KBM-7 (cell line): ENCODE measurements at regions not wholly inside any gene's neighbourhood (a gene's known extent, or its start where the extent isn't known, plus 50 kb on each side); places are given as distances from the start of the nearest gene placed in this dataset.

Source experiments
- DNase-seq: peaks from one replicate; pipeline ENCODE4 v3.0.0-alpha.2; 2015
- in situ Hi-C: fragments of 300-500 bp; cut with MboI; formaldehyde crosslinking; loops from 2 replicates; pipeline ENCODE4 v1.14.3; 2020; ENCODE audit warnings: low sequenced_read_pairs, low pct_unique_long_range_greater_than_20kb, mixed read lengths

DNA sequence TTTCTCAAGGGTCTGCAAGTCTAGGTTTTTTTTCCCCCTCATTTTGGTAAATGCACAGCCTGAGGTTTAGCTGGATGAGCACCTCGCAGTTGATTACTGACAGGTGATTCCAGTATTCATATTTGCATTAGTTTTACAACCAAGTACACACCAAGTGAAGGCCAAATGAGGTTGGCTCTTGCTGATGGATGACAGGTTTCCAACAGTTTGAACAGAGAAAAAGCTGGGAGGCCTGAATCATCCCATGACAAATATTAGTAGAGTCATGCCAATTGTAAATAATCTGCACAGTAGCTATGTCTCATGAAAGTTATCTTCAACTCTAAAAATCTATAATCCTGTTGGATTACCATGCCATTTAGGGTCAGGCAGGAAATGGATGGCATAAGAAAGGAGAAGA lies 399.8 kb downstream of the HTR7 start:
- in situ Hi-C loops, result no loop called here
- no peak for DNase-seq

DNA sequence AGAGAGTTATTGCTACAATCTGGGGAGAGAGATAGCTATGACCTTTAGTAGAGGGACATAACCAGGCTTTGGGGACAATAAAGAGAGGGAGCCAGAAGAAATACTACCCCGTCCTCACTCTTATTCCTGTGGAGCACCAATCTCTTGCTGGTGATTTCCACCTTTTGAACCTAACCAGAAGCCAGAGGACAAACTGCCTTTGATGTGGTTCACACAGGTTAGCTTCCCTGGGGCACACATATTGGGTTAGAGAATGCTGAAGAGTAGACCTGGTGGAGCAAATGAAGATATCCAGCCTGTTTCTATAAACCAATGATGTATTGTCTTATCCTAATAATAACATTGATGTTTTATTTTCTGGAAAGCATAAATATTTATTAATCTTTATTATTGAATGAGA lies 399.3 kb downstream of the HTR7 start:
- no peak for DNase-seq
- in situ Hi-C loops, result no loop called here

DNA sequence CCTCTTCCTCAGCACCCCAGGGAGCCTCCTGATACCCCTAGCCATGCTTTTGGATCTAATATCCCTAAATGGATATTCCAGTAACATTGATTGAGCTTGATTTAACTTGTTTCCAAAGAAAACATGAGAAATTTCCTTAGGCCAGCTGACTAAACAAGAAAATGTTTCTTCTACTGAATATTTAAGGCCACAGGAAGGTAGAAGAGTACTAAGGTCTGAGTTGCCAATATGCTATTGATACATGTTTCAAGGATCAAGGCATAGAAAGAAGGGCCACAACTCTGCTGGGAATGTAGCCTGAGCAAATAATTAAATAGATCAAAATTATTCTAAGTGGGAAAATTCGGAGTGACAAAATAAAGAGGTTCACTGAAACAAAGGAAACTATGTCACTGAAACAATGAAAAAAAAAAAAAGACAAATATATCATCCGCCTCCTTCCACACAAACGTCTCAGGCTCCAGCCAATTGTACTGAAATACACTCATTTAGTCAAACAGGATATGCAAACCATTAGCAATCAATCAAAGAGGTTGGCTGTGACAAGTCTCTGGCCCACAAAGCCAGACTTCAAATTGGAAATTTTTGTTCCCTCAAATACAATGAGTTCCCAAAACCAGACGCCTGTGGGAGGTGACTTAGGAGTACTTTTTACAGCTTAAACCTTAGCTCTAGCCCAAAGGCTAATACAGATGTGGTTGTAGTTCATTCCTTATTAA lies 396.2 kb downstream of the HTR7 start:
- no peak for DNase-seq
- in situ Hi-C loops, result no loop called here

DNA sequence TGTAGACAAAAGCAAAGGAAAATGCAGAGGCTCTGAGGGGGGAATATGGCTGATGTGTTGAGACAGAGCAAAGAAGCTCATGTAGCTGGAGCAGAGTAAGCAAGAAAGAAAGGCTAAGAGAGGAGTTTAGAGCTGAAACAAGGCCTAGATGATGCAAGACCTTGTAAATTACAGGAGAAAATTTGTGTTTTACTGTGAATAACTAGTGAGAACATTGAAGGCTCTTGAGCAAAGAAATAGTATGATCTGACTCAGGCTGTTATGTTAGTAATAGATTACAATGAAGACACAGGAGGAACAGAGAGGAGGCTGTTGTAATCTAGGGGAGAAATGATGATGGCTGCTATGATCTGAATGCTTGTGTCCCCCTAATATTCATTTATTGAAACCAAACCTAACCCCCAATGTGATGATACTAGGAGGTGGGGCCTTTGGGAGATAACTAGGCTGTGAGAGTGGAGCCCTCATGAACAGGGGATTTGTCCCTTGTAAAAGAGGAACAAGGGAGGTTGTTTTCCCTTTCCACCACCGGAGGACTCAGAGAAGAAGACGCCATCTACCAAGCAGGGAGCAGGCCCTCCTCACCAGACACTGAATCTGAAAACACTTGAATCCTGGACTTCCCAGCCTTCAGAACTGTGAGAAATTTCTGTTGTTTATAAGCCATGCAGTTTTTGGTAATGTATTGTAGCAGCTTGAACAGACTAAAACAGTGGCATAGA lies 394.9 kb downstream of the HTR7 start:
- in situ Hi-C loops, result no loop called here
- DNase-seq, result no peak

DNA sequence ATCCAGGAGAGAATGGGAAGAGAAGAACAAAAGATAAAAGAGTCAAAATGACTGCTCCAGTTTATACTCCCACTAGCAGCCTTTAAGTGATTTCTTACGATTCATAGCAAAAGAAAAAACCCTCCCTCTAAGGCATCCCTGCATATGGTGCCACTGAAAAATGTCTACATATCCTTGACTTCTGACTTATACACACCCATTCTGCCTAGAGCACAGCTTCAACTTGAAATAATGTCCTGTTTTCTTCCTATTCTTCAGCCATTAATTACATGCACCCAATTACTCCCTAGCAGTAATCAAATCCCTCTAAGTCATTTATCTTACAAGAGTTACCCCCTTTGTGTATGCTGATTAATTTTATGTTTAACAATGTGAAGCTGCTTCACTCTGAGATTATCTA lies 393.5 kb downstream of the HTR7 start:
- no peak for DNase-seq
- in situ Hi-C loops, result no loop called here

DNA sequence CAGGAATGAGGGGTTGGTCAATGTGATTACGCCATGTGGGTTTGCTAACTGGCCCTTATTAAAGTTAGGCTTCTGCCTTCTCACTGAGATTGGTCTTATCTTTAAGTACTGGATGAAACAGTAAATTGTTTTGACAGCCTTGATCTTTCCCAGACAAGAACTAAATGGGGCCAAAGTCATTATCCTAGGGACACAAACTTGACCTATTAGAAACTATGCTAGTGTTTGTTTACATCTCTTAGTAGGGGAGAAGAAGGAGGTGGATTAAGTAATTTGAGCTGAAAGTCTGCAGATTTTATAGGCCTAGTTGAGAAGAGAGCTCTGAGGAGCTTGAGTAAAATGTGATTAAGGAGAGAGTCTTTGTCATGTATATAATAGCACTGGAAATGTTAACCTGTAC lies 386.9 kb downstream of the HTR7 start:
- in situ Hi-C loops, result no loop called here
- DNase-seq, result no peak

DNA sequence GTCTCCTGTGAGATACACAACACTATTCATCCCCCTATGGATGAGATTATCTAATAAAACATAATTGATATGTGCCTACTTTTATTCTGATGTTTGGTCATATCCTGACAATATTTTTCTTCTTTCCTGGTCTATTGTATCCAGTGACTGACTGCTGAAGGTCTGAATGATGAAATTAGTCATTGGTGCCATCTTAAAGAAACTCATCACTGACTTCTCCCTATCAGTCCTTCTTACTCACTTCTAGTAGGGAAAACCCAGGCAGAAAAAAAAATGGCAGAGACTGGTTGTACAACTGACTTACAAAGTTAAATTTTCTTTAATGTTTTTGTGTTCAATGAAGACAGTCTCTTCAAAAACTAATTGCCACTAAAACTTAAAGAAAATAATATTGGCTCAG lies 377.4 kb downstream of the HTR7 start:
- in situ Hi-C loops, result no loop called here

DNA sequence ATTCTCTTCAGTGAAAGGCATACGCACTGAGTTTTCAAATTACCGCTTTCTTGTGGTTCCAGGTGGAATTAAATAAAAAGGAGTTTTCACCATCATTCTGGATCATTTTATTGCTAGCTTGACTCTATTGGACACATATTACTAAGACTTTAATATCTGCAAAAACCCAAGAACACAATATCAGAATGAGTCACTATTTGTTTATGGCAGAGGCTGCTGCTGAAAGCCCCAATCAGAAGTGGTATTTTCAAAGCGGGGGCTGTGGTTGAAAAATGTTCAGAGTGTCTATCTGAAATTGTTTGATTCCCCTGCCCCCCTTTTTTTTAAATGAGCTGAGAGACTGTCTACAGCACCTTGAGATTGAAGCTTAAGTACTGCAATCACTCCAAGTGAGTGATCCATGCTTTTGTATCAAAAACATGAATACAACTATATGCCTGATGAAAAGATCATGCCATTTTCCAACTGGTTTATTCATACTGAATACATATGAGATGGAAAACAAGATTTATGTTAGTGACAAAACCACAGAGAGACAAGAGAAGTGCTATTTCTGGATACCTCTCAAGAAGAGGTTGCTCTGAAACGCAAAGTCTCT lies 376.4 kb downstream of the HTR7 start:
- in situ Hi-C loops, result no loop called here

More for the DNA sequence above, 377.4 kb downstream of the HTR7 start:
- no peak for DNase-seq

DNA sequence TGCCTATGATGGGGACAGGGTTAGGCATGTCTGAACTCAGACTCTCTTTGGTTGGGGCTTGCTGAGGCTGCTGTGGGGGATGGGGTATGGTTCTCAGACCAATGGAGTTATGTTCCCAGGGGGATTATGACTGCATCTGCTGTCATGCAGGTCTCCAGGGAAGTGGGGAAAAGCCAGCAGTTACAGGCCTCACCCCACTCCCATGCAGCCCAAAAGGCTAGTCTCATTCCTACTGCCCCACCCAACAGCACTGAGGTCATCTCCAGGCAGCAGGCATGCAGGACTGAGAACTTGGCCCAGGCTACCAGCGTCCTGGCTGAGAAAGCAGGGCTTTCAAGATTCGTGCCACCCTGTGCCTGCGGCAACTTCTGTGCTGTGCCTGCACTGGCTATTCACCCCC lies 373.3 kb downstream of the HTR7 start:
- in situ Hi-C loops, result no loop called here

More for the DNA sequence above, 376.4 kb downstream of the HTR7 start:
- no peak for DNase-seq

DNA sequence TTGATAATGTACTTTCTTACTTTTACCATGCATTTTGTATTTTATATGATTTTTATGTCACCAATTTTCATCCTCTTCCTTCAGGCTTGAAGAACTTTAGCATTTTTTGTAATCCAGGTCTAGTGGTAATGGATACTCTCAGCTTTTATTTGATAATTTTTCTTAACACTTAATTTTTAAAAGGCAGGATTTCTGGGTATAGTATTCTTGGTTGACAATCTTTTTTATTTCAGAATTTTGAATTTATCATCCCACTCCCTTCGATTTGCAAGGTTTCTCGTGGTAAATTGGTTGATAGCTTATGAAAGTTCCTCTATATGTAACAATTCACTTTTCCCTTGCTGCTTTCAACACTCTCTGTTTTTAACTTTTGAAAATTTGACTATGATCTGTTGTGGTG lies 363.7 kb downstream of the HTR7 start:
- in situ Hi-C loops, result no loop called here
- DNase-seq, result no peak

More for the DNA sequence above, 373.3 kb downstream of the HTR7 start:
- DNase-seq, result no peak

DNA sequence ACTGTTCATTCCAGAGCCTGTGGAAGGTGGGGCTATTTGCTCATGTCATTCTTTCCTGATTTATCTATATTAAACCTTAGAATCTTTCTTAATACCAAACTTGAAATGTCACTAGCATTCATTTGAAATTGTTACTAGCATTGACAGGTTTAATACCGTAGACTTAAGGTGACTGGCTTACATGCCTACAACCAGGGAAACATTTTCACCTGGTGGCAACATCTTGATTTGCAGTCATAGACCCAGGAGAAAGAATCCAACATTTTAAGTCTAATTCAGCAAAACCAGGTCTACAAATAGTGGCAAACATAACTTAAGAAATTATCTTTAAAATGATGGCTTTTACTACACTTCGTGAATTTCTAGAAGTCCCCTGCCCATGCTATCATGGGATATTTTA lies 353.7 kb downstream of the HTR7 start:
- in situ Hi-C loops, result no loop called here
- no peak for DNase-seq

DNA sequence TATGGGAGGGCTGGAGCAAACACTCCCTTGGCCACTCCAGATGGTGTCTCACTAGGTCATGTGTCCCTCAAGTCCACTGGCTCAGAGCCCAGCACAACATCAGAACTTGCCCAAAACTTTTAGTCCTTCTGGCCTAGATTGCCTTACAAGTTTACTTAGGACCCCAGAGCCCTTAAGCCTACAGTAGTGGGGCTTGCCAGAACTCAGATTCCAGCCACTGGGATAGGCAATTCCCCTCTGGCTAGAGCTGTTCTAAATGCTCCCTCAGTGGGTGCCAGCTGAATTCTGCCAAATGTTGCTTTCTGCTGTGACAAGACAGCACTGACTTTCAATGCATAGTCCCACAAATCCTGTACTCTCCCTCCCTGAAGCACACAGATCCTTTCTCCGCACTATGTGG lies 331.1 kb downstream of the HTR7 start:
- no peak for DNase-seq
- in situ Hi-C loops, result no loop called here

DNA sequence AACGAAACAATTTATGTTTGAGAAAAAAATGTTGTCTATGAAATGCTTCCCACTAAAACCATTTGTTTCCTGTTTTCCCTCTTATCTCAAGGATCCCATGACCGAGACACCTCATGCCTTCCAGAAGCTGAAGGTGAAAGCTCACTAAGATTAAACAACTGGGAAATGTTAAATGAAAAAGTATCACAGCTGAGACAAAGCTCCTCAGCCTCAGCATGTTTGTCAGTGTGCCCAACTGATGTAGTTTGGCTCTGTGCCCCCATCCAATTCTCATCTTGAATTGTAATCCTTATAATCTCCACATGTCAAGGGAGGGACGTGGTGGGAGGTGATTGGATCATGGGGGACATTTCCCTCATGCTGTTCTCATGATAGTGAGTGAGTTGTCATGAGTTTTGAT lies 327.3 kb downstream of the HTR7 start:
- in situ Hi-C loops, result no loop called here
- DNase-seq, result no peak

DNA sequence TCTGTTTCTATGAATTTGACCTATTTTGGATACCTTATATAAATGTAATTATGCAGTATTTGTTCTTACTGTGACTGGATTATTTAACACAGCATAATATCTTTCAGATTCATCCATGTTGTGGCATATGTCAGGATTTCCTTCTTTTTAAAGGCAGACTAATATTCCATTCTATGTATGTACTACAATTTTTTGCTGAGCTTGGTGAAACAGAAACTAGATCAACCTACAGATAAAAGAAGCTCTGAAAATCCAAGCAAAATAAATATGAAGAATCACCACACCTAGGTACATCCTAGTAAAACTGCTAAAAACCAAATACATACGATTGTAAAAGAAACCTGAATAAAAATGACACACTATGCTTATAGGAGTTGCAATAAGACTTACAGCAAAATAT lies 300.5 kb downstream of the HTR7 start:
- in situ Hi-C loops, result no loop called here

DNA sequence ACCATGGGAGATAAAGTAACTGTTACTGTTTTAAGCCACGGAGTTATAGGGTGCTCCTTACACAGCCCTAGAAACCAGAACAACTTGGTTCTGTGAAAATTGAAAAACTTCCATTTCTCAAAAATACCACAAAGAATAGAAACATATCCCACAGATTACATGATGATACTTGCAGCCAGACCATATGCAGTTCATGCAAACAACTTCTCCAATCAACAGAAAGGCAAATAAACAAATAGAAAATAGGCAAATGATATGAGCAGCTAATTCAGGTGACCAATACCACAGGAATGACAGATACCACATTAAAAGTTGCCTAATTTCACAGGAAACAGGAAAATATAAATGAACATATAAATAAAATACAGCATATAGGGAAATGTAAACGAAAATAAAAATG lies 297.5 kb downstream of the HTR7 start:
- in situ Hi-C loops, result no loop called here

More for the DNA sequence above, 300.5 kb downstream of the HTR7 start:
- DNase-seq, result no peak

DNA sequence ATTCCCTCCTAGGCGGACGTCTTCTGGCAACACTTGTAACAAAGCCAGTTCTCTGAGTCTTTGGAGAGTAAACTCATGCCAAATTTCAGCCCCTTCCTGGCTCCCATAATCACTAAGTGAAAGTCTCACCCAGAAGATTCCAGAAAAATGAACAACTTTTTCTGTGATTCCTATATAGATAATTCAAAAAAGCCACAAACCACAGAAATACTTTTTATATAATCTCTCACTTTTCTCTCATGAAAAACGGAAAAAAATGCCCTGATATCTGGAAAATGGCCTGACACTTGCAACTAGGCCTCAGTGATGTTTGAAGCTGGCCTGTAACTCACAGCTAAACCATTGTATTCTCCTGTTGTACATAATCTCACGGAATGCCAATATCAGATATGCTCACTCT lies 296.2 kb downstream of the HTR7 start:
- in situ Hi-C loops, result no loop called here
- DNase-seq, result no peak

More for the DNA sequence above, 297.5 kb downstream of the HTR7 start:
- DNase-seq, result no peak

DNA sequence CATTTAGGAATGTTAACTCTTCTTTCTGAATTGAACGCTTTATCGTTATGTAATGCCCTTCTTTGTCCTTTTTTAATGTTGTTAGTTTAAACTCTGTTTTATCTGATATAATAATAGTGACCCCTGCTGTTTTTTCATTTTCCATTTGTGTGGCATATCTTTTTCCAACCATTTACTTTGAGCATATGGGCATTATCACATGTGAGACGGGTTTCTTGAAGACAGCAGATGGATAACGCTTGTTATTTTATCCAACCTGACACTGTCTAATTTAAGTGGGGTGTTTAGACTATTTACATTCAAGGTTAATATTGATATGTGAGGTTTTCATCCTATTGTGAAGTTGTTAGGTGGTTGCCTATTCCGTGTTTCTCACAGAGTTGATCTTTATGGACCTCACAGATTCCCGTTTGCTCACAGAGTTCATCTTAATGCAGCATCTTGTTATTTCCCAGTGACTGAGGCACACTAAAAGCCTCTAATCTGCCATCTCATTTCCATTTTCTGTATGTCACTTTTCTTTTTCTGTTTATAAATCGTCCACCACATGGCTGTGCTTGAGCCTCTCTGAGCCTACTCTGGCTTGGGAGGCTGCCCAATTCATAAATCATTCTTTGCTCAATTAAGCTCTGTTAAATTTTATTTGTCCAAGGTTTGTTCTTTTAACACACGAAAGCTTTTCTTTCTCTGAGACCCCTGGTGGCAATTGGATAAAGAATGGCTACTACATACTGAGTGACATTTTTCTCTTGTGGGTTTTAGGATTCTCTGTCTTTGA lies 286.2 kb downstream of the HTR7 start:
- DNase-seq, result no peak
- in situ Hi-C loops, result no loop called here

DNA sequence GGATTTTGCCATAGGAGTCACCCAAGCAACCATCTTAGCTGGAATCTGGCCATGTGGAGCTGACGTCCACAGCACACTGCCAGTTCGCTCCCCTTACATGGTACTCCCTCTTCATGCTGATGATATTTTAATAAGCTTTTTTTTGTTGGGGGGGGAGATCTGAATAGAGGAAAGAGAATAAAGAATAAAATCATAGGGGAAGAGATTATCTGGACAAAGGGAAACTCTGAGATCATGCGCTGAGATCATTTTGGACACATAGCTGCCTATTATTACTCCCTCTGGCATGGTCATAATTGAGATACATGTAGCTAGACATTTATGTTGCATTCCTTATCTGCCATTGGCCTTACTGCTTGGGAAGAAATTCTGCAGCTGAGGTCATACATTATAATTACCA lies 282.7 kb downstream of the HTR7 start:
- in situ Hi-C loops, result no loop called here
- DNase-seq, result no peak

DNA sequence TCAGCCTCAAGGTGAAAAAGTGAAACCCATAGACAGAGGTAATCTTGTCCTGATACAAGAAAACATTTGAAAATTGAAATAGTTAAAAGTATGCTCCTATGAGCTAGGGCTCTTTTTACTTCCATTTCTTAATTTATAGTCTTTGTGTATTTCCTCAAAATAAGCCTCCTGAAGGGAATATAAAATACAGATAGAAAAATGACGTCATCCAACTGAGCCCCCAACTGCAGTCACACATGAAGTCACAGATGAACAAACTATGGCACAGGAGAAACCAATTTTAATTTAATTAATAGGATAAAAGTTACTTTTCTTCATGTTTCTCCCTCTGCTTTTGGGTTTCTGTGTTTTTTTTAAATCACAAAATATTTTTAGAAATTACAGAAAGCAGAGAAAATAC lies 280.3 kb downstream of the HTR7 start:
- in situ Hi-C loops, result no loop called here
- DNase-seq, result no peak
